GM12878 (cell line): ENCODE measurements at regions not wholly inside any gene's neighbourhood (a gene's known extent, or its start where the extent isn't known, plus 50 kb on each side); places are given as distances from the start of the nearest gene placed in this dataset.

Experiments
- CHD1 ChIP-seq: IDR thresholded peaks from 2 replicates; pipeline ENCODE4 v1.6.1; 2012; ENCODE audit warnings: low read depth, low read length, improper control_type of control experiment
- JUNB ChIP-seq: IDR thresholded peaks from 2 replicates; pipeline ENCODE4 v1.6.1; 2016; ENCODE audit warnings: antibody characterized with exemption, mild to moderate bottlenecking
- NFYB ChIP-seq: IDR thresholded peaks from 2 replicates; pipeline ENCODE4 v1.6.1; 2011; ENCODE audit warnings: low read depth, mild to moderate bottlenecking, low read length, improper control_type of control experiment, moderate library complexity; ENCODE audit not compliant: insufficient read depth
- POLR2A ChIP-seq: IDR thresholded peaks from 2 replicates; pipeline ENCODE4 v1.6.1; 2011; ENCODE audit warnings: low read depth, mild to moderate bottlenecking, low read length
- RAD21 ChIP-seq: IDR thresholded peaks from 2 replicates; pipeline ENCODE4 v1.6.1; 2011; ENCODE audit warnings: mild to moderate bottlenecking, low read depth, low read length, moderate library complexity; ENCODE audit not compliant: insufficient read depth
- SREBF2 ChIP-seq: IDR thresholded peaks from 2 replicates; pipeline ENCODE4 v1.6.1; 2012; ENCODE audit warnings: mild to moderate bottlenecking, low read length
- SUZ12 ChIP-seq: fragments of 200-600 bp; sonication (generic); IDR thresholded peaks from one replicate; pipeline ENCODE4 v1.6.1; 2018; ENCODE audit warnings: antibody characterized with exemption, mild to moderate bottlenecking; ENCODE audit not compliant: unreplicated experiment
- TCF3 ChIP-seq: IDR thresholded peaks from 2 replicates; pipeline ENCODE4 v1.6.1; 2012; ENCODE audit warnings: low read depth, mild to moderate bottlenecking, low read length, borderline replicate concordance; ENCODE audit not compliant: insufficient read depth
- ZNF274 ChIP-seq: IDR thresholded peaks from one replicate; pipeline ENCODE4 v1.8.0; 2011; ENCODE audit not compliant: insufficient read length, insufficient read depth
- TF ChIP-seq, protein P1 (sequence below), 3 experiments: IDR thresholded peaks in 2 of 3; conservative IDR thresholded peaks in 1 of 3; 2 replicates each; pipeline ENCODE4 v1.5.1; 2011; ENCODE audit warnings: low read depth in 3 of 3, low read length in 3 of 3, mild to moderate bottlenecking in 3 of 3, control low read depth in 2 of 3, moderate library complexity in 2 of 3, inconsistent platforms in 1 of 3, mixed read lengths in 1 of 3; ENCODE audit not compliant: control insufficient read depth in 2 of 3, insufficient read depth in 1 of 3; ENCODE audit errors: extremely low read depth in 1 of 3

DNA sequence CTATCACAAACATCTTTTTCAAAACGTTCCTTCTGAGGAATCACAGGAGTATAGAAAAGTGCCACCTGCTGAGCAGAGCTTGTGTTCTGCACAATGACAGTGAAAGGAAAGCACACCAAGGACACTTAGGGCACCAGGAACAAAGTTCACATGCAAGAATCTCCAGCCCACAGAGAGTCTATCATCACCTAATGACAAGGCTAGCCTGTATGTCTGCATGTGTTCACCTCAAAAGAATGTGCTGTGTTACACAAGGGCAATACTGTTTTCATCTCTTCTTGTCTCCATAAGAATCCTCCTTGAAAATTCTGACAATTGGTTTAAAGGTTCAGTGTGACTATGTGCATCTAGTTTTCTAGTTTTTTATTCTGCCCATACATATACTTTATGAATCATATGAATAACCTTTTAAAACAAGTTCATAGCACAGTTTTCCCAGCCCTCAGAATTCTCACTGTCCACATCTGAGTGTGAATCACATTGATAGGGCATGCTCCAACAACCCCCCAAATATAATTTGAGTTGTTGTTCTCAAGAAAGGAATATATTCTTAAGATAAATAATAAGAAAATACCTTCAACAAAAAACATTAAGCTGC is 118.0 kb downstream of the PWWP3B start:
- TF ChIP-seq TCF3 (no peak), JUNB (no peak), SREBF2 (no peak), RAD21 (no peak), NFYB (no peak), ZNF274 (no peak), SUZ12 (no peak), CHD1 (no peak), POLR2A (no peak)
- TF ChIP-seq, protein P1, sequence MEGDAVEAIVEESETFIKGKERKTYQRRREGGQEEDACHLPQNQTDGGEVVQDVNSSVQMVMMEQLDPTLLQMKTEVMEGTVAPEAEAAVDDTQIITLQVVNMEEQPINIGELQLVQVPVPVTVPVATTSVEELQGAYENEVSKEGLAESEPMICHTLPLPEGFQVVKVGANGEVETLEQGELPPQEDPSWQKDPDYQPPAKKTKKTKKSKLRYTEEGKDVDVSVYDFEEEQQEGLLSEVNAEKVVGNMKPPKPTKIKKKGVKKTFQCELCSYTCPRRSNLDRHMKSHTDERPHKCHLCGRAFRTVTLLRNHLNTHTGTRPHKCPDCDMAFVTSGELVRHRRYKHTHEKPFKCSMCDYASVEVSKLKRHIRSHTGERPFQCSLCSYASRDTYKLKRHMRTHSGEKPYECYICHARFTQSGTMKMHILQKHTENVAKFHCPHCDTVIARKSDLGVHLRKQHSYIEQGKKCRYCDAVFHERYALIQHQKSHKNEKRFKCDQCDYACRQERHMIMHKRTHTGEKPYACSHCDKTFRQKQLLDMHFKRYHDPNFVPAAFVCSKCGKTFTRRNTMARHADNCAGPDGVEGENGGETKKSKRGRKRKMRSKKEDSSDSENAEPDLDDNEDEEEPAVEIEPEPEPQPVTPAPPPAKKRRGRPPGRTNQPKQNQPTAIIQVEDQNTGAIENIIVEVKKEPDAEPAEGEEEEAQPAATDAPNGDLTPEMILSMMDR (IDR thresholded peaks at IDR 0.05 in 2 of 3, conservative IDR thresholded peaks at IDR 0.05 in 1 of 3; ENCODE audit: control insufficient read depth in 2 of 3, extremely low read depth in 1 of 3, insufficient read depth in 1 of 3, low read depth in 3 of 3, low read length in 3 of 3), result no peak
